HG03108 (cell line): ENCODE measurements at regions not wholly inside any gene's neighbourhood (a gene's known extent, or its start where the extent isn't known, plus 50 kb on each side); places are given as distances from the start of the nearest gene placed in this dataset.

Source experiments
- ATAC-seq: cut with Tn5 transposase; IDR thresholded peaks from one replicate; pipeline ENCODE4 v1.9.1; 2021; ENCODE audit warnings: moderate library complexity; ENCODE audit not compliant: unreplicated experiment

GRCh38 chr7:148950806-148951205, 66.7 kb upstream of the EZH2 start:
- ATAC-seq, result no peak

GRCh38 chr7:148944935-148945934, 61.1 kb upstream of the EZH2 start:
- ATAC-seq, result no peak

- ATAC-seq, result peak; percentile 38
Measured at GRCh38 chr7:148941598-148942275, 57.6 kb upstream of the EZH2 start.

- ATAC-seq, result peak; percentile 64
Measured at GRCh38 chr7:148940702-148941597, 56.9 kb upstream of the EZH2 start.

GRCh38 chr7:148939128-148939755, 55.2 kb upstream of the EZH2 start:
- no peak for ATAC-seq

- ATAC-seq, result no peak
Measured at GRCh38 chr7:148935451-148935850, 51.4 kb upstream of the EZH2 start.
